HG03175 (cell line): ENCODE measurements at regions not wholly inside any gene's neighbourhood (a gene's known extent, or its start where the extent isn't known, plus 50 kb on each side); places are given as distances from the start of the nearest gene placed in this dataset.

Experiments
- ATAC-seq: cut with Tn5 transposase; IDR thresholded peaks from one replicate; pipeline ENCODE4 v1.9.1; 2021; ENCODE audit warnings: mild to moderate bottlenecking, moderate library complexity; ENCODE audit not compliant: unreplicated experiment

DNA sequence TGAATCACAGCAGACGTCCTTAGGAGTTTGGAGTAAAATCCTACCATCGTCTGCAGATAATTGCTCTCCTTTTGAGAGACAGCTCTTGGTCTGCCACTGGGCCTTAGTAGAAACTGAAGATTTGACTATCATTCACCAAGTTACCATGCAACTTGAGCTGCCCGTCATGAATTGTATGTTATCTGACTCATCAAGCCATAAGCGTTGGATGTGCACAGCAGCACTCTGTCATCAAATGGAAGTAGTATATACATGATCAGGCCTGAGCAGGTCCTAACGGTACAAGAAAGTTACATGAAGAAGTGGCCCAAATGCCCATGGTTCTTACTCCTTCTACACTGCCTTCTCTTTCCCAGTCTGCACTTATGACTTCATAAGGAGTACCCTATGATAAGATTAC is 317.8 kb downstream of the GPATCH2 start:
- no peak for ATAC-seq

DNA sequence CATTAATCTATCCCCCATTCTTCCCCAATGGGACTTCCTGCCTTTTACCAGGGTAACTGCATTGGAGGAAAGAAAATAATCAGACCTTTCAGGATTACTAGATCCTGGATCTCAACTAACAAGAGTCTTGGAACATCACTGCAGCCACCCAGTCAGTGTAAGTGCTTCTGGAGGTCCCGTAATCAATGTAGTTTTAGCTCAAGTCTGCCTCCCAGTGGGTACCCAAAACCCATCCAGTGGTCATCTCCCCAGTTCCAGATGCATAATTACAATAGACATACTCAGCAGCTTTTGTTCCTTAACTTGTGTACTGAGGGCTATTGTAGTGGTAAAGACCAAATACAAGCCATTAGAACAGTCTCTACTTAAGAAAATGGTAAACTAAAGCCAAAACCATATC is 319.1 kb downstream of the GPATCH2 start:
- no peak for ATAC-seq

DNA sequence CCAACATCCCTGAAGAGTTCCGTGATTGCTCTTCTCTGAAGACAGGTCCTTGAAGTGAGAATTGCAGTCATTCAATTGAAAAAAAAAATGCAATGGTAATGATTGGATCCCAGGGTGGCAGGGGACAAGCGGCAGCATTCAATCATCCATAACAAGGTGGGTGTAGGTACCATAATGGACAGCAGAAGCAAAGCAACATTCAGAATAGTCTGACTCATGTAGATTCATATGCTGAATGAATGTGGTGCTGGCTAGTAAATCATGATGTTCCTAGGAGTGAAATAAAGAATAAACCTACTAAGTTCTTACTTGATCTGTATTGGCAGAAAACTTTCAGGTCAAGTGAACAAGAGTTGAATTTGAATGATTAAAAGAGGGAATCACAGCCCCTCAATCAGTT is 319.6 kb downstream of the GPATCH2 start:
- no peak for ATAC-seq

DNA sequence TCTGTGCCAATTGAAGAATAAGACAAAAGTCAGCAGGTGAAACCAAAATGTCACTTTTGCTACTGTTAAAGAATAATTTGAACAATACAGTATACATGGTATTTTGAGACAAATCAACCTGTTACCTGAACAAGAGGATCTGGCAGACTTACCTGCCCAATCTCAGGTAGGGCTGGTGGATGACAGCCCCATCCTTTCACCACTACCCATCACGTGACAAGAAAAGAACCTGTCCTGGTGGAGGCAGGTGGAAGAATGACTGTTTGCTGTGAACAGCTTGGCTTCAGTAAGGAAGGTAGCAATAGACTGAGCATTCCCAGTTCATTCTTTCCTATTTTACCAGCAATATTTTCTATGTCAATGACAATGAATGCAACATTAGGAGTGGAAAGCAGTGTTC is 349.6 kb downstream of the GPATCH2 start:
- no peak for ATAC-seq

DNA sequence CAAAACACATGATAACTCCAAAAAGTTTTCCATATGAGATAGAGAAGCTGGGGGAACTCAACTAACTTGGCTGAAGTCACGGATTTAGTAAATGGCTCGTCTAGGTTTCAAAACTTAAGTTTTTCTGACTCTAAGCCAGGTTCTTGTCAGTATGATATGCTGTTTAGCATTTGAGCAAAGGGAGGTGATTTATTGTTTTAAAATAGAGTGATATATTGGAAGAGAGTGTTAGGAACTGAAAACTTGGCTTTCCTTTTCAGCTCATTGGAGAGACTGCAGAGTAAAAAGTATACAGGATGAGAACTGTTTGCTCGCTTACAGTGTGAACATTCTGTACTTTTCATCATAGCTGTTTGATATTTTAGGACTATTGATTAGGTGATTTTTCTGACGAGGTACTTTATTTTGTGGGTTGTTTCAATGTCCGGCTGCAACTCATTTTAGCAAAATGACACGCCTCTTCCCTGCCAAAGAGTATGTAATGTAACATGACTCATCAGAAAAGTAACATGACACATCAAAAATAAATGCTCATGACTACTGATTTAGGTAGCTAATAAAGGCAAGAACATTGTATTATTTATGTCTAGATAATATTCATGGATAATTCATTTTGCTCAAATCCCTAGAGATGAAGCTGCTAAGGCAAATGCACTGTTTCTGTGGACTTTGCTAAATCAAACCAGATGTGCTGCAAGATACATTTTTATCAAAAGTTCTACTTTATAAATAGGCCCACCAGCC is 355.1 kb downstream of the GPATCH2 start:
- ATAC-seq, result no peak

DNA sequence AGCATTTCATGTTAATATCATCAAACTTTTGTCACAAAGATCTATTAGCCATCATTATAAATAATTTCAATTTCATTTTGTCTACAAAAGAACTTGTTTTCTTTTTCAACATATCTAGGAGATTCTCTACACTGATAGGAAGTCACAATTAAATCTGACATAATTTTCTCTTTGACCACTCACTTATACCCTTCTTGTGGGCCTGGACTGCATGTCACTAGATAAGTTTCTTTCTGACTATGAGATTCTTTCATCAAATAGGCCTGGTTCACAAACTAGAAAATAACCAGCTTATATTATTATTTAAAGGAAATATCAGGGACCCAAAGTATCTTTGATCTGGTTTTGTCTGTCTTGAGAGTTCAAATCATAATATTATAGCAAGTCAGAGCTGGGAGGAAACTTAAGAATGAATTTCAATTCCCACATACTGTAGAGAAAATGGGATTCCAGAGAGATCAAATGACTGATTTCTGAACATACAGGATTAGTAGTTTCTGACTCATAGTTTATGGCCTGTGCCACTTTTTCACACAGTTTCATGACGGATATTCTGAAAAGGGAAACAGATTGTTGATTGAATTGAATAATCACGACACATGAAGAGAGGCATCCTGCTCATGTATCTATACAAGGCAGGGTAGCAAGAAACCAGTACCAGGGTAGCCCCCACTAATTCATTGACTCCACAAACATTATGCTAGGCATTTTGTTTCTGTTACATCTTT is 355.8 kb downstream of the GPATCH2 start:
- ATAC-seq, result no peak

DNA sequence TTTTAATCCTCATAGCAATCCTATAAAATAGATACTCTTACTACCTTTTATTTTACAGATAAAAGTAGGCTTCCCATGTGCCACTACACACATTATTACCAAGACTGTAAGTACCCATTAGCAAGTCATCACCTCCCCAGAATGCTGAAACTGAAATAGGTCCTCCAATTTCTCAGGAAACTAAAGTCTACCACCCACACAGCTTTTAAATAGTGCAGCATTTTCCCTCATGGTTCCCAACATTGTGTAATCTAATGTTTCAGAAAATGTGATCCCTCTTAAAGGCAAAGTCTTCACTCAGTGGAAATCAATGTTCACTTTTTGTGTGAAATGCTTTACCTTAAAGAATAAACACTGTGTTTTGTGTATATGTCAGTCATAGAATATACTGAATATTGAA is 356.5 kb downstream of the GPATCH2 start:
- no peak for ATAC-seq

DNA sequence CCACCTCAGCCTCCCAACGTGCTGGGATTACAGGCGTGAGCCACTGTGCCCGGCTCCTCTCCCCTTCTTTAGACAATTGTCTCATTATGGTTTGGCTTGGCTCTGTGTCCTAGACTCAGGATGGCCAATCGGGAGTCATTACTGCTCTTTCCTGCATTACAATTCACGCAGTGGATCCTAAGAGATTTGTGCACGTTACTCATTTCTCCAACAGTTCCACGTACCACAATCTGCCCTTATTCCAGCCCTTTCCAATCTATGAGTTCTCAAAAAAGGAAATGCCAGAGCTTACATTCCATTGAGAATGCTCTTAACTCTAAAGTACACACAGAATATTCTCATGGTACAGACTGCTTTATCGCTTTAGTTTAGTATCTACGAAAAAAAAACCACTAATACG is 357.0 kb downstream of the GPATCH2 start:
- no peak for ATAC-seq

DNA sequence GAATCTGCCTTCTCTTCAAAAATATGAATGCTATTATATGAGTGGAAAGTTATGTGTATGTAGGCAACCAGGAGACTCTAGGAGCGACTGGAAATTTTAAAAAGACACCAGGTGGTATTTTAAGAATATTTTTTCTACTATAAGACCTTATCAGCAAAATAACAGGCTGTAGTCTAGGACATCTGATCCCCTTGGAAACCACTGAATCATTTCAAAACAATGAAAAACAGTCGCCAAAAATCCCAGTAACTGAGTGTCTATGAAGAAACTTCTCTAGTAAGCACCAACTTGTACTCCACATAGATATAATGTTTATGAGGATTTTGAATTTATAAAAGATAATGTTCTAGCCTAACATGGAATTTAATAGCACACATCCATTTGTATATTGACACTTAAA is 358.5 kb downstream of the GPATCH2 start:
- no peak for ATAC-seq

DNA sequence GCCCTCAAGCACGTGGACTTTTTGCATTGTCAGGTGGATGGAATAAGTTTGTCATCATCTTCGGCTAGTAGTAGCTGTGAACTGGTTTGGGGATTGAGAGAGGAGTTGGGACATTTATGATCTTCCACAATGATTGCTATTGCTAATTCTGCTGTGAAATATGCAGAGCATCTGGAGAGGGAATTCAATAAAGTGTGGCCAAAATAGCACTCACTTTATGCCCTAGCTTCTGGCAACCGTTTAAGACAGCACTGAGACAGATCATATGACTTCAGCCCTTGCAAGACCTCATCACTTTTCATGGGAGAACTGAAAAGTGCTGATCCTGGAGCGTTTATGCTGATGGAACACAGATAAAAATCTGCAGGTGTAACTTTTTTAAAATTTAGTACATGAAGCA is 360.8 kb downstream of the GPATCH2 start:
- ATAC-seq, result no peak

DNA sequence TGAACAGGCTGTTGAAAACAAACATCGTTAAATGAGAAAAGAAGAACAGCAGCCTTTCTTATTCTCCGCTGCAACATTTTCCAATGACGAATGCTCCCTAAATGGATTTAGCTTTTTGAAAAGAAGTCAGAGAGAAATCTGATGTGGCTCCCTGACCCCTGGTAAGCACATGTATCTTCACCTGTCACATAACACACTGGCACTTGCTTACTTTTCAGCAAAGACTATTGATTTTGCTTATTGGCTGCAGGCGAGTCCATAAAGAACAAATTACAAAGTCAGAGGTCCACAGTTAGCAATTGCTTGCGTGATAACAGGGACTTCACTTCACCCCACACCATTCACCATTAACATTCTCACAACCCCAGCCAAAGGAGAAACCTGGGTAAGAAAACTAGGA is 362.8 kb downstream of the GPATCH2 start:
- no peak for ATAC-seq

DNA sequence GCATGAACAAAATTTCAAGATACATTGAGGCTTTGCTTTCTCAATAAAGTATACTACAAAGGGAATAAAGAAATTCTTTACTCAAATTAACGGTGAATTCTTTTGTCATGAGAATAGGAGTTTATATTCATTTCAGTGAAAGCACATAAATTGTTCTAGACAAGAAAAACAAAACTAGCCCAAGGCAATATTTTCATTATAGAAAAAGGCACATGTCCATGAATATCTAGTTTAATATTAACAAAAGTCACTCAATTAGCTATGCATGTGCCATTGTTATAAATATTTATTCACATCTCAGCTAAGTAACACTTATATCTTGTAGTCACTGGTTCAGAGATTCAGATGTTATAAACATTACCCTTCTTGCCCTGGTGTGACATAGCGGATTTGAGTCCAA is 369.3 kb downstream of the GPATCH2 start:
- ATAC-seq, result no peak

DNA sequence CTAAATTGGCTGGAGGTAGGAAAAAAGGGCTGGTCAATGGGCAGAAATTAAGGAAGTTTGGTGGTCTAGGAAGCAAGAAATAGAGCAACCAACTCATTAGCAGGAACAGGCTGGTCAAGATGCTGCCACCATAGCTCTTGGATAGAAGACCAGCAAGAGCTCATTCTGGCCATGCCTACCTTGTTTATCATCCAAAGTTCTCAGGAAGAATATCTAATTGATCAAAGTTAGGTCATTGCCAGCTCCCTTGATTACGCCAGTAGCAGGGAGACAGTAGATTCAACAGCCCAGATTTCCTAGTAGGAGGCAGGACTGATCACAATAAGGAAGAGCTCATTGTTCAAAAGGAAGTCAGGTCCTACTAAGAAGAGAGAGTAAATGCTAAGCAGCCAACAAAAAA is 370.2 kb downstream of the GPATCH2 start:
- no peak for ATAC-seq

DNA sequence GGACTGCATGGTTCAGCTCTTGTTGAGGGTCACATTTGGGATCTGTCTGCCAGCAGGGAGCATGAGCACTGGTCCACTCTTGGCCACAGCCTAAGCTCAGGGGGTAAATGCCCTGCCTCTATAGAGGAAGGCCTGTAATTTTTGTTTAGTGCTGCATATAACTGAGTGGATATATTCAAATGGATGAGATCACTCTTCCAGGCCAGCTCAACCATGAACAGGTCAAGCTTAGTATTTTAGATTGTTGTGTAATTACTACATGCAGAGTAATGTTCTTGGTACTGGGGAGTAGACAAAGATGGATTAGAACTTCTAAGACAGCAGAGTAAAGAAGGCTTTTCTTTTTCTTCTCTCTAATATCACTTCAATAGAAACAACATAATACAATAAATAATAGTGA is 376.9 kb downstream of the GPATCH2 start:
- no peak for ATAC-seq

DNA sequence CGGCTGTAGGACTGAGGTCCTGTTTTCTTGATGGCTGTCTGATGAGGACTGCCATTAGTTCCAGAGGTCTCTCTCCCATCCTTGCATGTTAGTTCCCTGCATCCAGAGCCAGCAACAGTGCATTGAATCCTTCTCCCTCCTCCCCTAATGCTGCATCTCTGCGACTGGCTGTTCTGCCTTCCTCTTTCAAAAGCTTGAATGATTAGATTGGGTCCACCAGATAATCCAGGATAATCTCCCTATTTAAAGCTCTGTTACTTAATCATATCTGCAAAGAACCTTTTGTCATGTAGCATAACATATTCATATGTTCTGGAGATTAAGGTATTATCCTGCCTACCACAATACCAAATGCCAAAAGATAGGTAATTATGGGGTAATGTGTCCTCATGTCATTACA is 377.5 kb downstream of the GPATCH2 start:
- no peak for ATAC-seq

DNA sequence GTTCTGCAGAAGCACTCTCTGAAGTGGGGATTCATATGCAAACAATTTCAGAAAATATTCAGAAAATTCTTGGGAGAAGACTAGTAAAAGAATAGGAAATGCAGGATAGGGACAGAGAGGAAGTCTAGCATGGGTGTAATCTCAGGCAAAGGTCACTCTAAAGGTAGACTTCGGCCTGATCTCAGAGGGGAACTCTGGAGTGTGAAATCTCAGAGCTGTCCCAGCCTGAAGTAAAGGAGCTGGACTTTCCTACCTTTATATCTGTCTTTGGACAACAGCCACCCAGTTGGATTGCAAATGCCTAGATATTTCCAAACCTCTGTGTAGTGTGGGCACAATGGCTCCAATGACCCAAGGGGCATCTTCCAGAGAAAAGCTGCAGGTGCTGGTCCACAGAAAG is 379.8 kb downstream of the GPATCH2 start:
- no peak for ATAC-seq

DNA sequence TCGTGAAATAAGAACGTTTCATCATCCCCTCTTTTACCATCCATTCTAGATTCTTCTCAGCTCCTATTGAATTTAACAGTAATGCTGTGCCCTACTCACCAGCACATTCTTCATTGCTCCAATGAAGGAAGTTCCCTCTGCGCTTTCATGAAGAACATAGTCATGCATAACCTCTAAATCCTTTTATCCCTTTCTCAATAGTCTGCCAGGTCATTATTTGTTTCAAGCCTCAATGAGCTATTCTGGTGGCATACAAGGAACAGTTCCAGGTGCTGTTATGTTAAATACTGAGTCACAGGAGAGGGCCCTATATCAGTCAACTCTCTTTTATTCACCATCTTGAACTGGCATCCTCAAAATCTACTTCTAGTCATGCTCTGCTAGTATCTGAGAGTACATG is 381.0 kb downstream of the GPATCH2 start:
- ATAC-seq, result no peak

DNA sequence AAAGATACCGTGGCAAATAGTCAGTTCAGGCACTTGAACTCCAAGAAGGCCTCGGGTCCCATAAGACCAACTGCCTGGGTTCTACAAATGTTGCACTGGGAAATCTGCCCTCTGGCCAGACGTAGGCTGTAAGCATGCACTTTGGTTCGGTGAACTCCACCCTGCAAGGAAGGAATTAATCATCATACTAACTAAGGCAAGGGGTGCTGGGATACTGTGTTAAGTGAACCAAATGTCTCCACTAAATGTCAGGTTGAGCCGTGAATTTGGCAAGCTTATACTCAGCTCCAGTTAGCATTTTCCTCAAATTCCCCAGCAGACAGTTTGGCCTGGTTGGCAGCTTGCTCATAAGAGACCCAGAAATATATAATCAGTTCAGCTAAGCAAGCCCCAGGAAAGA is 385.9 kb downstream of the GPATCH2 start:
- no peak for ATAC-seq

DNA sequence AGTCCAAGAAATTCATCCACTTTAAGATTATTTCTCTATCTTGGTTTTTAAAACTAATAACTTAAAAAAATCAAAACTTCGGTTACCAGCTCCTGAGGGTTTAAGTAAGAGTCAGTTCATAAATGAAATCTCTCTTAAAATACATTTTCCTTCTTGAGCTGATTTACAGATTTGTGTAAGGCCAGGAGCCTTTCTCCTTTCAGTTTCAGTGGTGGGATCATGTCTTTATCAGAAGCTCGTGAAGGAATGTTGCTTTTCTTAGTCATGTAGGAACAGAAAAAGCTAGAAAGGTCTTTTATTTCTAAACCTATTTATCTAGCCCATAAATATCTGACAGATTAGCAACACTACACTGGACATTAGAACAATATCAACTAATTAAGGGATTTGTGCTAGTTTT is 390.2 kb downstream of the GPATCH2 start:
- ATAC-seq, result no peak

DNA sequence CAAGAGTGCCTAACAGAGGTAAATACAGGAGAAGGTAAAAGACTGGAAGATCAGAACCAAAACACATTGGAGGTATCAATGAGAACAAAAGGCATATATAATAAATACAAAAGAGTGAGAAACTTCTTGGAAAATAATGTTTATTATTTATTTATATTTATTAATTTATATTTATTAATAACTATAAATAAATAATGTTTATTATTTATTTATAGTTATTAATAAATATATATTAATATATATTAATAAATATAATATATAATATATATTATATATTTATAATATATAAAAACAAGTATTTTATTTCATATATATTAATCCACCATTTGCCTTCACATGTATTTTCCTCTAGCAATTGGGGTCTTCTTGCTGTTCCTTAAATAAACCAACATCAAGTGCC is 391.9 kb downstream of the GPATCH2 start:
- no peak for ATAC-seq

DNA sequence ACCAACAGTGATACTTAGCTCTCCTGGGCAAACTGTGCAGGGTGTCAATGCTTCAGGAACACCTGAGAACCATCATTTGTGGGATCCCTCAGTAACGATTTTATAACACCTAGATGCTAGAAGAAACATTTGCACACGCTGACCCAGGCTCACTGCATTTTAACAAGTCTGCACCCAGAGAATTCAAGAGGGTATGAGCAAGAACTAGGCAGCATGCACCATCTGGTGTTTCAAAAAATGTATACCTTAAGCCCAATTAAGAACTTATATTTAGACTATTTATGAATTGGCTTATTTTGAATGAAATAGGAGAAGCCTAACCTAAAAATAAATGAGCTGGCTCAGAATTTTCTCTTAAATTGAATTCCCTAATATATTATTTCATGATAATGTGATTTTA is 400.5 kb downstream of the GPATCH2 start:
- ATAC-seq, result no peak

DNA sequence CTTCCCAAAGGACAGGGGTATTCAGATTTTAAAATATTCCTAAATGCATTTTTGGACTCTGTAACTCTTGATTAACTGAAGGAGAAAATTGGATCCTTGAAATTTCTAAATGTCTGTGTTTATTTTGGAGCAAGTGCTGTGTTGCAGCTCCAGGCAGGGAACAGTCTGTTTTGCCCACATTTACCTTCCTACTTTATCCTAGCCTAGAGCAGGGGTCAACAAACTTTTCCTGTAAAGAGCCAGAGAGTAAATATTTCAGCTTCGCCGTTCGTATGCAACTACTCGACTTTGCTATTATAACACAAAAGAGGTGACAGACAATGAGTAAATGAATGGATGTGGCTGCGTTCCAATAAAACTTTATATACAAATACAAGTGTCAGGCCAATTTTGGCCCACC is 402.2 kb downstream of the GPATCH2 start:
- no peak for ATAC-seq

DNA sequence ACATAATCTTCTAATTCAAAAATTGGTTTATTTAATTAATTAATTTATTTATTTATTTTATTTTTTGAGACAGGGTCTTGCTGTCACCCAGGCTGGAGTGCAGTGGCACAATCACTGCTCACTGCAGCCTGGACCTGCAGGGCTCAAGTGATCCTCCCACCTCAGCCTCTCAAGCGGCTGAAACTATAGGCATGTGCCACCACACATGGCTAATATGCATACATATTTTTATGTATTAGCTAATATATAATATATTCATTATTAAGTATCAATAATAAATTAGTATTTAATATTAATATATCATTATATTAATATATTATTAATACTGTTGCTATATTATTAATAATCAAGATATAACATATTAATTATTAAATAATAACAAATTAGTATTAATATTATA is 406.7 kb downstream of the GPATCH2 start:
- ATAC-seq, result no peak
